ENCODE measurements at regions not wholly inside any gene's neighbourhood (a gene's known extent, or its start where the extent isn't known, plus 50 kb on each side); places are given as distances from the start of the nearest gene placed in this dataset.

- Histone ChIP-seq H3K27me3 (ENCODE audit: insufficient read depth) (peaks cover 17% of the 10 kb centered on the region; the same call in 1 of the 2 replicates), H4K20me1 (ENCODE audit: insufficient read depth) (no peaks in the 10 kb centered on the region), H3F3A (replicated peaks; ENCODE audit: insufficient read depth) (no peaks in the 10 kb centered on the region), H3K4me1 (ENCODE audit: control insufficient read depth in 1 of 2, insufficient read depth in 2 of 2, low read depth in 1 of 2, low read length in 1 of 2) (no peaks in the 10 kb centered on the region; a peak in 1 of 4 replicates), H3K36me3 (replicated peaks in 1 of 2; ENCODE audit: control insufficient read depth in 1 of 2, insufficient read depth in 2 of 2, low read length in 1 of 2) (no peaks in the 10 kb centered on the region), H3K4me2 (no peak overlapping the region), H3K79me2 (ENCODE audit: insufficient read depth) (no peaks in the 10 kb centered on the region), H3K4me3 (ENCODE audit: low read depth in 2 of 2, low read length in 1 of 2) (no peak overlapping the region), H3K27ac (ENCODE audit: low read depth in 2 of 2, low read length in 1 of 2) (no peak overlapping the region), H3K9me3 (no peaks in the 10 kb centered on the region), H3K9ac (no peak overlapping the region), H3K9me2 (no peaks in the 10 kb centered on the region), H2AFZ (ENCODE audit: low read depth) (no peak overlapping the region)
- ChIA-PET CTCF (interaction anchor here (1.2 to 2.4 kb wide), 3 partner anchors 10 to 113 kb away, joined by 3 to 8 read pairs (median 3); no protein-coding TSS in a partner anchor), POLR2A (no interaction called here)
- 66% methylated on average over 2 of the region's 2 CpGs for WGBS (ENCODE audit: low lambda C conversion rate)
- no peak for DNase-seq
- TF ChIP-seq MXI1 (IDR thresholded peaks at IDR 0.05; ENCODE audit: low read depth, low read length): no peak
- TF ChIP-seq TCF12 (IDR thresholded peaks at IDR 0.05): no peak
- no peak for TF ChIP-seq USF2 (IDR thresholded peaks at IDR 0.05; ENCODE audit: borderline replicate concordance, low read depth, low read length)
- TF ChIP-seq ZBTB33 (IDR thresholded peaks at IDR 0.05; ENCODE audit: borderline replicate concordance, low read depth): no peak
- no peak for TF ChIP-seq FOXJ3 (CRISPR knock-in tag; IDR thresholded peaks at IDR 0.05)
- no peak for TF ChIP-seq ELF1 (IDR thresholded peaks at IDR 0.05)
- no peak for TF ChIP-seq EP300 (IDR thresholded peaks at IDR 0.05; ENCODE audit: borderline replicate concordance in 1 of 2, low read depth in 1 of 2, low read length in 1 of 2)
- TF ChIP-seq RCOR1 (IDR thresholded peaks at IDR 0.05; ENCODE audit: low read length): no peak
- TF ChIP-seq CTCF (IDR thresholded peaks at IDR 0.05): no peak
- TF ChIP-seq FOSL2 (IDR thresholded peaks at IDR 0.05; ENCODE audit: borderline replicate concordance, low read depth): no peak
These were observed 82.2 kb upstream of the LGALSL start for GRCh38 chr2:64371727-64372126.

GRCh38 chr2:64374686-64375085, 79.3 kb upstream of the LGALSL start:
- Histone ChIP-seq H3K4me3 (ENCODE audit: low read depth in 2 of 2, low read length in 1 of 2) (no peak overlapping the region), H2AFZ (ENCODE audit: low read depth) (no peak overlapping the region), H3K79me2 (ENCODE audit: insufficient read depth) (no peaks in the 10 kb centered on the region), H3K36me3 (replicated peaks in 1 of 2; ENCODE audit: control insufficient read depth in 1 of 2, insufficient read depth in 2 of 2, low read length in 1 of 2) (no peaks in the 10 kb centered on the region), H3K9me3 (no peaks in the 10 kb centered on the region), H3K9me2 (no peaks in the 10 kb centered on the region), H3K4me1 (ENCODE audit: control insufficient read depth in 1 of 2, insufficient read depth in 2 of 2, low read depth in 1 of 2, low read length in 1 of 2) (no peaks in the 10 kb centered on the region; a peak in 1 of 4 replicates), H4K20me1 (ENCODE audit: insufficient read depth) (no peaks in the 10 kb centered on the region), H3K4me2 (no peak overlapping the region), H3K27me3 (ENCODE audit: insufficient read depth) (no peaks in the 10 kb centered on the region), H3F3A (replicated peaks; ENCODE audit: insufficient read depth) (no peaks in the 10 kb centered on the region), H3K27ac (ENCODE audit: low read depth in 2 of 2, low read length in 1 of 2) (no peak overlapping the region), H3K9ac (no peak overlapping the region)
- 29% methylated on average over 4 of the region's 4 CpGs for WGBS (ENCODE audit: low lambda C conversion rate)
- CTCF ChIA-PET: no interaction called here
- TF ChIP-seq RAD21 (IDR thresholded peaks at IDR 0.05; ENCODE audit: low read length) (no peak), ELF1 (IDR thresholded peaks at IDR 0.05) (no peak), JUND (IDR thresholded peaks at IDR 0.05) (no peak), NFIC (IDR thresholded peaks at IDR 0.05; ENCODE audit: borderline replicate concordance) (no peak), RFX5 (IDR thresholded peaks at IDR 0.05; ENCODE audit: low read length) (no peak), EP300 (IDR thresholded peaks at IDR 0.05; ENCODE audit: borderline replicate concordance in 1 of 2, low read depth in 1 of 2, low read length in 1 of 2) (no peak), TAF1 (IDR thresholded peaks at IDR 0.05; ENCODE audit: borderline replicate concordance, low read depth, low read length) (no peak), IRF3 (IDR thresholded peaks at IDR 0.05; ENCODE audit: low read depth, low read length) (no peak), SIN3A (IDR thresholded peaks at IDR 0.05; ENCODE audit: borderline replicate concordance, low read depth, low read length) (no peak), NRF1 (IDR thresholded peaks at IDR 0.05; ENCODE audit: low read depth, low read length) (no peak), FOSL2 (IDR thresholded peaks at IDR 0.05; ENCODE audit: borderline replicate concordance, low read depth) (no peak)
- POLR2A ChIA-PET: no interaction called here
- DNase-seq: no peak

All from SK-N-SH (cell line).